Mucosa of descending colon (tissue), 3 donors: ENCODE measurements at regions not wholly inside any gene's neighbourhood (a gene's known extent, or its start where the extent isn't known, plus 50 kb on each side); places are given as distances from the start of the nearest gene placed in this dataset.

Experiments
- ATAC-seq: fragments of 200-7000 bp; cut with Tn5 transposase; one replicate; pipeline ENCODE4 v1.9.1; 2020; ENCODE audit warnings: mild to moderate bottlenecking, moderate library complexity
- DNase-seq, 3 donors: peaks; one replicate each; pipeline ENCODE4 v3.0.0-alpha.2; 2020
- H3K36me3 ChIP-seq: fragments of 200-600 bp; one replicate; pipeline ENCODE4 v1.8.0; 2021; ENCODE audit warnings: low read depth, mild to moderate bottlenecking
- H3K4me1 ChIP-seq: fragments of 200-600 bp; one replicate; pipeline ENCODE4 v1.8.0; 2021; ENCODE audit warnings: low read depth, mild to moderate bottlenecking
- H3K4me3 ChIP-seq: fragments of 200-600 bp; one replicate; pipeline ENCODE4 v1.8.0; 2021; ENCODE audit warnings: mild to moderate bottlenecking
- H3K9me3 ChIP-seq: fragments of 200-600 bp; one replicate; pipeline ENCODE4 v1.8.0; 2021; ENCODE audit warnings: mild to moderate bottlenecking
- intact Hi-C, 2 donors: fragments of 100-400 bp; cut with DNase I in 1 of 2; cut with micrococcal nuclease in 1 of 2; formaldehyde crosslinking; loops; one replicate each; pipeline versions ENCODE4 v1.11.0 to v1.11.1; 2022; cut with DNase I, micrococcal nuclease
- TF ChIP-seq, protein P1 (sequence below): fragments of 200-600 bp; IDR thresholded peaks from one replicate; pipeline ENCODE4 v1.8.0; 2022; ENCODE audit warnings: antibody characterized with exemption, mild to moderate bottlenecking
- donor health status: DM: no; HTN: no; CAD: no; lungs with moderate emphysema.
- donor health status: DM: no; HTN: no; CAD: no.
- donor health status: DM: no; HTN: yes; CAD: no.

DNA sequence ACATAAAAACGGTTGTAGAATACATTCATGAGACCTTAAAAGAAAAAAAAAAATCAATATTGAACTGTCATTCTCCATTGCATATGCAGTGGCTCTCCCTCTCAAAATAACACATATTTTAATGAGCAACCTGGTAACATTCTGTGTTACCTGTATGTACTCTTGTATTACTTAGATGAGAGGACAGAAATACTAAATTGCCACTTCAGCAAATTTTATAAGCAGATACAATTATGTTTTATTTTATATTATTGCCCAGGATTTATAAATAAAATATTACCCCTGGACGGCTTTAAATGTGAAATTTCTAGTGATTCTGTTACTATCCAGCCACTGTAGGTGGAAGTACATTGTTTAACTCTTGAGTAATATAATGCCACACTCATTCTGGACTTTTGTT, 463.2 kb upstream of the ROBO1 start:
- H3K9me3 ChIP-seq, result peaks cover 3% of the 10 kb centered on the region
- H3K36me3 ChIP-seq, result no peaks in the 10 kb centered on the region
- TF ChIP-seq, protein P1, sequence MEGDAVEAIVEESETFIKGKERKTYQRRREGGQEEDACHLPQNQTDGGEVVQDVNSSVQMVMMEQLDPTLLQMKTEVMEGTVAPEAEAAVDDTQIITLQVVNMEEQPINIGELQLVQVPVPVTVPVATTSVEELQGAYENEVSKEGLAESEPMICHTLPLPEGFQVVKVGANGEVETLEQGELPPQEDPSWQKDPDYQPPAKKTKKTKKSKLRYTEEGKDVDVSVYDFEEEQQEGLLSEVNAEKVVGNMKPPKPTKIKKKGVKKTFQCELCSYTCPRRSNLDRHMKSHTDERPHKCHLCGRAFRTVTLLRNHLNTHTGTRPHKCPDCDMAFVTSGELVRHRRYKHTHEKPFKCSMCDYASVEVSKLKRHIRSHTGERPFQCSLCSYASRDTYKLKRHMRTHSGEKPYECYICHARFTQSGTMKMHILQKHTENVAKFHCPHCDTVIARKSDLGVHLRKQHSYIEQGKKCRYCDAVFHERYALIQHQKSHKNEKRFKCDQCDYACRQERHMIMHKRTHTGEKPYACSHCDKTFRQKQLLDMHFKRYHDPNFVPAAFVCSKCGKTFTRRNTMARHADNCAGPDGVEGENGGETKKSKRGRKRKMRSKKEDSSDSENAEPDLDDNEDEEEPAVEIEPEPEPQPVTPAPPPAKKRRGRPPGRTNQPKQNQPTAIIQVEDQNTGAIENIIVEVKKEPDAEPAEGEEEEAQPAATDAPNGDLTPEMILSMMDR, result no peak
- DNase-seq (no peak), ATAC-seq (no peak)
- H3K4me1 ChIP-seq, result no peaks in the 10 kb centered on the region
- intact Hi-C loops, result no loop called here
- no peak overlapping the region for H3K4me3 ChIP-seq

DNA sequence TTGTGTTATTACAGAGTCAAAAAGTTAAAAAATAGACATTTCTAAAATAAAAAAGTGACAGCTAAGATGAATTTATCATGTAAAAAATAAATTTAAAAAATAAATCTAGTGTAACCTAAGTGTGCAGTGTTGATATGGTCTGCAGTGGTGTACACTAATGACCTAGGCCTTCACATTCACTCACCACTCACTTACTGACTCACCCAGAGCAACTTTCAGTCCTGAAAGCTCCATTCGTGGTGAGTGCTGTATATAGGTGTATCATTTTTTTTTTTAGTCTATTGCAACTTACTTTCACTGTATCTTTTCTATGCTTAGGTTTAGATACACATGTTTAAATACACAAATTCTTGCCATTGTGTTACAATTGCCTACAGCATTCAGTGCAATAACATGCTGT, 459.4 kb upstream of the ROBO1 start:
- TF ChIP-seq, protein P1, result no peak
- Histone ChIP-seq H3K4me1 (no peaks in the 10 kb centered on the region), H3K4me3 (no peak overlapping the region), H3K9me3 (peaks cover 3% of the 10 kb centered on the region), H3K36me3 (no peaks in the 10 kb centered on the region)
- ATAC-seq (no peak), DNase-seq (no peak)
- intact Hi-C loops, result no loop called here

DNA sequence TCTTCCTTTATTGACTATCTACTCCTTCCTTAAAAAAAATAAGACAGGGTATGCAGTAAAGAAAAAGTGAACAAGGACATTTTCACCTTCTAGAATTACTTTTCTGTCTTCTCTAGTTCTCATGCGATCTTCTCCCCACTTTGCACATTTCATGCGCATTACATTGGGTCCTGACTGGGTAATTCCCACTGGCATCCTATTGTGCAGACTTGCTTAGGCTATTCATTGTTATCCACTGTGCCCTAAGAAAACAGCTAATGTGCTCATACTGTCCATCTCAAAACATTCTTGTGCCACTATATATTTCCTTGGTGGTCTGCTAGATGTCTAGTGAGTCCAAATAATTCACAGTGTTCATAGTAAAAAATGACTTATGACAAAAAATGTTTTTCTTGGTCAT, 447.4 kb upstream of the ROBO1 start:
- DNase-seq, result no peak
- intact Hi-C loops, result no loop called here
- no peaks in the 10 kb centered on the region for H3K9me3 ChIP-seq
- ATAC-seq, result no peak
- TF ChIP-seq, protein P1, result no peak
- H3K4me1 ChIP-seq, result no peaks in the 10 kb centered on the region
- H3K36me3 ChIP-seq, result no peaks in the 10 kb centered on the region
- no peak overlapping the region for H3K4me3 ChIP-seq

DNA sequence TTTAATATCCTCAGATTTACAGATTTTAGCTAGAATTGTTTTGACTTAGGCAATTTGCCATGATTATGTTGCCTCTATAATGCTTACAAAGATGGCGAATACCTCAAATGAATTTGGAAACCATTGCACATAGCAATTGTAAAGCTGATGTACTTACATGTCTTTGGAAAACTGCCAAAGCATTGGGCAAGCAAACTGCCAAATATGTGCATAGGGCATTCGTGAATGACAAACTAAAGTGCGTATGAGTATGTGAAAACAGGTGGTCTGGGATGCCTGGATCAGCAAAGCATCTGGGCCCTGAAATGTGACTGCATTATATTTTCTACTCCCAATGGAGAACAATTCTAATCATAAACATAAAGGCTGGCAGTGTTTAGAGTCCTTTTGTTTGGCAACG, 445.3 kb upstream of the ROBO1 start:
- DNase-seq (no peak), ATAC-seq (no peak)
- intact Hi-C loops, result no loop called here
- Histone ChIP-seq H3K9me3 (no peaks in the 10 kb centered on the region), H3K4me3 (no peak overlapping the region), H3K36me3 (no peaks in the 10 kb centered on the region), H3K4me1 (no peaks in the 10 kb centered on the region)
- TF ChIP-seq, protein P1, result no peak

DNA sequence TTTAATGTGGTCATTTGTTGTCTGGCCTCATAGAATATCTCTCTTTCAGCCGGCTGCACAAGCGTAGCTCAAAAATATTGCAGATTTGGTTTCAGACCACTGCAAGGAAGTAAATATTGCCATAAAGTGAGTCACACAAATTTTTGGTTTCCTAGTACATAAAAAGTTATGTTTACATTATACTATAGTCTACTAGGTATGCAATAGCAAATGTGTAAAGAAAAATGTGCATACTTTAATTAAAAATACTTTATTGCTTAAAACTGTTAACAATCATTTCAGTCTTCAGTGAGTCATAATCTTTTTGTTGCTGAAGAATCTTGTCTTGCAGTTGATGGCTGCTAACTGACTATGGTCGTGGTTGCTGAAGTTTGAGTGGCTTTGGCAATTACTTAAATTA, 425.1 kb upstream of the ROBO1 start:
- intact Hi-C loops, result no loop called here
- Histone ChIP-seq H3K4me3 (no peak overlapping the region), H3K36me3 (no peaks in the 10 kb centered on the region), H3K4me1 (no peaks in the 10 kb centered on the region), H3K9me3 (no peaks in the 10 kb centered on the region)
- TF ChIP-seq, protein P1, result no peak
- DNase-seq (no peak), ATAC-seq (no peak)

DNA sequence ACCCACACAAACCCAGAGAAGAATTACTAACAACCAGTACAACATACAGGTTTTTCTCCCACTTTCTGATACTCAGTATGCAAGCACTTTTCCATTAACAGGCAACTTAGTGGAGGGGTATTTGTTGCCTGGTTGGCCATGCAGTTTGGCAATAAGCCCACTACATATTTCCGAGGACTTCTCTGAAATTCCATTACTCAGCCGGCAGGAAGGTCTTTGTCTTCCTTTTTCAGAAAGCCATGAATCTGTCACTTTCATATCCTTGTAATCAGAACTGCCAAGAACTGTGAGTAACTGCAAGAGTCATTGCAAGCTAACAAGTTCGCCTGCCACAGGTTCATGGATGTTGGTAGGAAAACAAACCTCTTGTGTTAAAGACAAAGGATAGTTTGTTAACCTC, 422.3 kb upstream of the ROBO1 start:
- ATAC-seq (no peak), DNase-seq (no peak)
- Histone ChIP-seq H3K4me3 (no peak overlapping the region), H3K9me3 (no peaks in the 10 kb centered on the region), H3K4me1 (no peaks in the 10 kb centered on the region), H3K36me3 (no peaks in the 10 kb centered on the region)
- TF ChIP-seq, protein P1, result no peak
- intact Hi-C loops, result no loop called here
